ENCODE measurements at regions not wholly inside any gene's neighbourhood (a gene's known extent, or its start where the extent isn't known, plus 50 kb on each side); places are given as distances from the start of the nearest gene placed in this dataset.

GRCh38 chr5:98031926-98032325 is 741.5 kb upstream of the RGMB start:
- no peak for TF ChIP-seq CTCF (conservative IDR thresholded peaks at IDR 0.05; ENCODE audit: low read depth, low read length)
- H3K4me3 ChIP-seq (ENCODE audit: low read depth, low read length): no peak overlapping the region
- DNase-seq (ENCODE audit: low read depth): no peak

GRCh38 chr5:98041661-98042060 is 731.8 kb upstream of the RGMB start:
- no peak for TF ChIP-seq CTCF (conservative IDR thresholded peaks at IDR 0.05; ENCODE audit: low read depth, low read length)
- no peak for DNase-seq (ENCODE audit: low read depth)

GRCh38 chr5:98042521-98042920 is 730.9 kb upstream of the RGMB start:
- no peak overlapping the region for H3K4me3 ChIP-seq (ENCODE audit: low read depth, low read length)
- no peak for DNase-seq (ENCODE audit: low read depth)

More at GRCh38 chr5:98041661-98042060, 731.8 kb upstream of the RGMB start:
- no peak overlapping the region for H3K4me3 ChIP-seq (ENCODE audit: low read depth, low read length)

GRCh38 chr5:98042961-98043360 is 730.5 kb upstream of the RGMB start:
- TF ChIP-seq CTCF (conservative IDR thresholded peaks at IDR 0.05; ENCODE audit: low read depth, low read length): no peak
- no peak overlapping the region for H3K4me3 ChIP-seq (ENCODE audit: low read depth, low read length)
- no peak for DNase-seq (ENCODE audit: low read depth)

More at GRCh38 chr5:98042521-98042920, 730.9 kb upstream of the RGMB start:
- no peak for TF ChIP-seq CTCF (conservative IDR thresholded peaks at IDR 0.05; ENCODE audit: low read depth, low read length)

GRCh38 chr5:98050583-98050982 is 722.9 kb upstream of the RGMB start:
- no peak for TF ChIP-seq CTCF (conservative IDR thresholded peaks at IDR 0.05; ENCODE audit: low read depth, low read length)
- H3K4me3 ChIP-seq (ENCODE audit: low read depth, low read length): no peak overlapping the region
- DNase-seq (ENCODE audit: low read depth): no peak

- no peak for DNase-seq (ENCODE audit: low read depth)
- TF ChIP-seq CTCF (conservative IDR thresholded peaks at IDR 0.05; ENCODE audit: low read depth, low read length): no peak
Measured at GRCh38 chr5:98053170-98053569, 720.3 kb upstream of the RGMB start.

GRCh38 chr5:98060148-98060547 is 713.3 kb upstream of the RGMB start:
- DNase-seq (ENCODE audit: low read depth): no peak
- TF ChIP-seq CTCF (conservative IDR thresholded peaks at IDR 0.05; ENCODE audit: low read depth, low read length): no peak
- H3K4me3 ChIP-seq (ENCODE audit: low read depth, low read length): no peak overlapping the region

More at GRCh38 chr5:98053170-98053569, 720.3 kb upstream of the RGMB start:
- no peak overlapping the region for H3K4me3 ChIP-seq (ENCODE audit: low read depth, low read length)
